GM12878 (cell line): ENCODE measurements at regions not wholly inside any gene's neighbourhood (a gene's known extent, or its start where the extent isn't known, plus 50 kb on each side); places are given as distances from the start of the nearest gene placed in this dataset.

Experiments used
- EZH2 ChIP-seq: IDR thresholded peaks from 2 replicates; pipeline ENCODE4 v1.6.1; 2012; ENCODE audit warnings: low read depth, mild to moderate bottlenecking, control low read depth, inconsistent platforms, low read length, borderline replicate concordance; ENCODE audit not compliant: control insufficient read depth
- SP1 ChIP-seq: IDR thresholded peaks from one replicate; pipeline ENCODE4 v1.6.1; 2011; ENCODE audit warnings: low read depth, low read length
- TF ChIP-seq, protein P1 (sequence below), 3 experiments: IDR thresholded peaks in 2 of 3; conservative IDR thresholded peaks in 1 of 3; 2 replicates each; pipeline ENCODE4 v1.5.1; 2011; ENCODE audit warnings: low read depth in 3 of 3, low read length in 3 of 3, mild to moderate bottlenecking in 3 of 3, control low read depth in 2 of 3, moderate library complexity in 2 of 3, inconsistent platforms in 1 of 3, mixed read lengths in 1 of 3; ENCODE audit not compliant: control insufficient read depth in 2 of 3, insufficient read depth in 1 of 3; ENCODE audit errors: extremely low read depth in 1 of 3

DNA sequence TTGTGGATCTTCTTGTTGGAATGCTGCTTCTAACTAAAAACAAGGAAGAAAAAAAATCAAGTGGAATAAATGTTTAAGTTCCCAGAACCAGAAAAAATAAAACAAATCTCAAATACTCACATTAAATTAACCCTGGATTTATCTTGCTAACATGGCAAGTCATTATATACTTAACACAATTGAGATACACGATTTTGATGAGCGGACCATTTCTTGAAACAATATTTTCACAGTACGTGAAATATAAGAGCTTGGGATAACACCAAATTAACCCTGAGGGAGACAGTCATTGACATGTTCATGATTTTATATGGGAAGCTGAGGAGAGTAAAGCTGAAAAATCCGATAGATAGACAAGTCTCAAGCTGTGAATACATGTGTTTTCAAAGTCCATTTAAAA, 128.6 kb downstream of the PTCSC3 start:
- TF ChIP-seq EZH2: no peak
- TF ChIP-seq SP1: no peak
- TF ChIP-seq, protein P1, sequence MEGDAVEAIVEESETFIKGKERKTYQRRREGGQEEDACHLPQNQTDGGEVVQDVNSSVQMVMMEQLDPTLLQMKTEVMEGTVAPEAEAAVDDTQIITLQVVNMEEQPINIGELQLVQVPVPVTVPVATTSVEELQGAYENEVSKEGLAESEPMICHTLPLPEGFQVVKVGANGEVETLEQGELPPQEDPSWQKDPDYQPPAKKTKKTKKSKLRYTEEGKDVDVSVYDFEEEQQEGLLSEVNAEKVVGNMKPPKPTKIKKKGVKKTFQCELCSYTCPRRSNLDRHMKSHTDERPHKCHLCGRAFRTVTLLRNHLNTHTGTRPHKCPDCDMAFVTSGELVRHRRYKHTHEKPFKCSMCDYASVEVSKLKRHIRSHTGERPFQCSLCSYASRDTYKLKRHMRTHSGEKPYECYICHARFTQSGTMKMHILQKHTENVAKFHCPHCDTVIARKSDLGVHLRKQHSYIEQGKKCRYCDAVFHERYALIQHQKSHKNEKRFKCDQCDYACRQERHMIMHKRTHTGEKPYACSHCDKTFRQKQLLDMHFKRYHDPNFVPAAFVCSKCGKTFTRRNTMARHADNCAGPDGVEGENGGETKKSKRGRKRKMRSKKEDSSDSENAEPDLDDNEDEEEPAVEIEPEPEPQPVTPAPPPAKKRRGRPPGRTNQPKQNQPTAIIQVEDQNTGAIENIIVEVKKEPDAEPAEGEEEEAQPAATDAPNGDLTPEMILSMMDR (IDR thresholded peaks at IDR 0.05 in 2 of 3, conservative IDR thresholded peaks at IDR 0.05 in 1 of 3; ENCODE audit: control insufficient read depth in 2 of 3, extremely low read depth in 1 of 3, insufficient read depth in 1 of 3, low read depth in 3 of 3, low read length in 3 of 3): no peak
